Amygdala (tissue), 56 donors: ENCODE measurements at regions not wholly inside any gene's neighbourhood (a gene's known extent, or its start where the extent isn't known, plus 50 kb on each side); places are given as distances from the start of the nearest gene placed in this dataset.
"Not testable (repeated sequence)": the region's sequence is repeated elsewhere in the genome, so short reads cannot be mapped to it uniquely, and the experiment has no call there.

Source experiments
- DNase-seq, 56 donors: peaks; one replicate each; lab custom pipeline; 2025; lab: John Stamatoyannopoulos, UW

- DNase-seq = no peak
These were observed 384.5 kb upstream of the PIK3R1 start for GRCh38 chr5:67831048-67831447.

DNA sequence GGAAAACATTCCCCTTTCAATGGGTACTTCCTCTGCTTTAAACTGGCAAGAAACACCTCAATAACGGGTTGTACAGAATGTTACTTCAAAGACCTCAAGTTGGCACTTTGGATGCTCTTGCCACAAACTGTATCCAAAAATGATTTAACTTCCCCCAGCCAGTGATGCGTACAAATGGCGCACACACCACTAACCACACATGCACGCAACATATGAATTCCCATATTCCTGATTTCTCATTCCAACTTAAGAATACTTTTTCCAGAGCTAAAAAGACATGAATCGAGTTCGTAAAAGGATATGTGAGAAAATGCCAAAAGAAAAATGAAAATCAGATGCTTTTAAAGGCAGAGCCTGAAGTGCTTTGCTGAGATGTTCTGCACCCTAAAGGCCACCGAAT, 388.0 kb upstream of the PIK3R1 start:
- no peak for DNase-seq

GRCh38 chr5:67824852-67825251, 390.7 kb upstream of the PIK3R1 start:
- no peak for DNase-seq

- DNase-seq = no peak
These were observed 397.9 kb upstream of the PIK3R1 start for GRCh38 chr5:67817652-67818051.

- no peak for DNase-seq
These were observed 399.1 kb upstream of the PIK3R1 start for GRCh38 chr5:67816456-67816855.

DNA sequence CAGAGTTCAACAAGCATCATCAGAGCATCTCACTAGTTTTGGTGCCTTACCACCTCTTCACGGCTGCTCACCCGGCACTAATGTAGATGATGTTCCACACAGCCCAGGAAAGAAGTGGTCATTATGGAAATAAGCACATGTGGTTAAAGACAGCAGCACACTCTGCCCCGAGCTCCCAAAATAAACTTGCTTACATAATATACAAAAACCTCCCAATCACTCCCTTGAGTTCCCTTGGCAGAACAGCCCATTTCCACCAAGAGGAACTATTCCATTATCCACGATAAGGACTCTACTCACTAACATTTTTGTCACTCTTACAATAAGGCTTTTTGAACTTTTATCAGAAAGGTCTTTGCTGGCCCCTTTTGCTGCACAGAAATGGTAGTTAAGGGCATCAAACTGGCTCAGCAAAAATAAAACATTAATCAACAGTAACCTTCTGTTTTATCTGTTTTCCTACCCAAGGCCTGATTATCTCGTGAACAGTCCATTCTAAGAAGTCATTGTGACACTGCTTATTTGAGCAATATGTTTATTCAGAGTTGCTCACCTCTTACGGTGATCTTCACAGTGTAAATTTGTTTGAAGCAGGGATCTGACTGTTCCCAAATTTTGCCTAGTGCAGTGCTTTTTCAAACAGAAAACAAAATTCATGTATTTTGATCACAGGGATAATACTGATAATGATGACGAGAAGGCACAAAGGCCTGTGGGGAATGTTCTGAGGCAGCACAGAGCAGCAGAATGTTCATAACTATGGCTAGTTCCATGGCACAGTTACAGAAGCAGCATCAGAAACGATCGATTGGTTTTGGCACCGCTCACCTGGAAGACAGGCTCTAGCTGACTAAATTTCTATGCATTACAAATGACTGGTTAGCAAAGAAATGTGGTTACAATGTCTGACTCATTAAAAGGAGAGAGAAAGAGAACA, 399.8 kb upstream of the PIK3R1 start:
- DNase-seq = no peak

GRCh38 chr5:67814569-67815311, 400.8 kb upstream of the PIK3R1 start:
- DNase-seq = no peak

DNA sequence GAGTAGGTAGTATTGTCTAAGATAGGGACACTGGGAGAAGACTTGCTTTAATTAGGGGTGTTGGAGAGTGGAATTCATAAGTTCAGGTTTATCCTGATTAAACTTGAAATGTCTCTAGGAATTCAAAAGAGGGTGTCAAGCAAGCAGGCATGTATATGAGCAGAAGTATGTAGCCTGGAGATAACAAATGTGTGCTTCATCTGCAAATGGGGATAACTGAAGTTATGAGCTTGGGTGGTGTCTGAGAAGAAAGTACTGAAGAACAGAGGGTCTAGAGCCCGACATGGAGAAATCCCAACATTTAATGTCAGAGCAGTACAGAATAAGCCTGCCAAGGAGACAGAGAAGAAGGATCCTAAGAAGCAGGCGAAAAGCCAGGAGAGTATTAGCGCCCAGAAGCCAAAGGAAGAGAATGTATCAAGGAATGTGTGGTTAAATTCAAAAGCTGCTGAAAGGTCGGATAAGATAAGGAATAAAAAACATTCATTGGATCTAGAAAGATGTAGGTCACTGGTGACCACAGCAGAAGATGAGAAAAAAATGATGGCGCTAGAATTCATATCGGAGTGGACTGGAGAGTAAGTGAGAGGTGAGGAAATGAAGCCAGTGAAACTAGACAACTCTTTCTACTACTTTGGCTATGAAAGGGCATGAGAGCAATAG, 401.5 kb upstream of the PIK3R1 start:
- no peak for DNase-seq

GRCh38 chr5:67809589-67809988, 406.0 kb upstream of the PIK3R1 start:
- peak in 2 of 56 donors; percentile 1 to 7 for DNase-seq

DNA sequence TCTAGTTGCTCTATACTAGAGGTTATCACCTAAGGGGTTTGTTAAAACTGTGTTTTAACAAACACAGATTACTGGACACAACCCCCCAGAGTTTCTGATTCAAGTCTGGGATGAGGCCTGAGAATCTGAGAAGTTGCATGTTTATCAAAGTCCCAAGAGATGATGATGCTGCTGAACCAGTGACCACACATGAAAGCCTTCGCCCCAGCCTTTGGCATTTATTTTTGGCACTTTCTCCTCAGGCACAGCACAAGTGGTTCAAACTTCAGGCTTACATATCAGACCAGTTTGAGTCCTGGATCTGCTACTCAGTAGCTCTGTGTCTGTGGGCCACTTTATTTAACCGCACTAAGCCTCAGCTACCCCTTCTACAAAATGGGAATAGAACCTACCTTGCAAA, 407.2 kb upstream of the PIK3R1 start:
- DNase-seq = no peak

GRCh38 chr5:67807439-67807888, 408.1 kb upstream of the PIK3R1 start:
- DNase-seq = peak in 1 of 56 donors; percentile 6

- DNase-seq = no peak
These were observed 408.7 kb upstream of the PIK3R1 start for GRCh38 chr5:67806654-67807438.

DNA sequence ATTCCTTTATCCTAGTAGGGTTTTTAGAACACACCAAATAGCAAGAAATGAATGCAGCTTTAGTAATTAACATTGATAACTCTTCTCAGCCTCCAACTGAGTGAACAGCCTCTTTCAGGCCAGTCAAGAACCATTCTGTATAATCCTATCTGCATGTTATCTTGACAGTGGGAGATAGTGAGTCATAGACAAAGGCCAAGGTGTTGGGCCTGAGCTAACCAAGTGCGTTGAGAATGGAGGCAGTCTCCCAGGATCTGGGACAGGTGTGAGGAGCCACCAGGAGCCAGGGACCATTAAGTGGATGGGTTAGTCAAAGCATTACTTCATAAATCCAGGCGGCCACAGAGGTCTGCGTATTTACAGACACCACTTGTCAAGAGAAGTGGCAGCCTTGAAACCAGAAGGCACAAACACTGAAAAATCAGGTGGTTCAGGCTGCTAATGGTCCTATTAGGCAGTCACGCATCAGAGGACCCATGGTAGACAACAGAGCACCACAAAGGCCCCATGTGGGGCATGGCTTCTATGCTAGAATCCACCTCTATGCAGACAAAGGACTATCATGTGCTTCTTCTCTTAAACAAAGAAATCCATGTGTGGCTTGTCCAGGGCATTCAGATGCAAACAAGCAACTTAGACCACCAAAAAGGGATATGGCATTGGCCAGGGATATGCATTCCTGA, 409.7 kb upstream of the PIK3R1 start:
- DNase-seq = no peak

- DNase-seq = no peak
These were observed 412.8 kb upstream of the PIK3R1 start for GRCh38 chr5:67802766-67803165.

DNA sequence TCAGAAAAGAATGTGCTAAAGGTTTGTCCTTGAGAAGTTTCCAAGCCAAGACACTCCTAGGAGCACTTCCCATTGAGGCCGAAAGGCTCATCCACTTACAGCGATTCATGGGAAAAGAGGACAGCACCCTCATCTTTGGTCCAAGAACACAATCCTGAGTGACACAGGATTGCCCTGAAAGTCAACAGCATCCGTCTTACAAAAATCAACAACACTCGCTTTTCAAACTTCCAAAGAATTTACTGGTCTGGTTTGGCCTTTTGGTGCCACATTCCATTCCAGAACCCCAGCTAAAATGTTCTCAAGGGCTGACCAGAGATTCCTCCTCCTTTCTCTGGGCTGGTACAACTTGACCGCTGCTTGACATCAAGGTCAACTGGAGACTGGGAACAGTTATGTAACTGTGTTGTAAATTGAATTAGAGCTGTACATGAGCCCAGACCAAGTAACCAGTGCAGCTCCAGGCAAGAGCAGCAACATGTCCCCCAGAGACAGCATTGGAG, 415.8 kb upstream of the PIK3R1 start:
- DNase-seq = no peak

DNA sequence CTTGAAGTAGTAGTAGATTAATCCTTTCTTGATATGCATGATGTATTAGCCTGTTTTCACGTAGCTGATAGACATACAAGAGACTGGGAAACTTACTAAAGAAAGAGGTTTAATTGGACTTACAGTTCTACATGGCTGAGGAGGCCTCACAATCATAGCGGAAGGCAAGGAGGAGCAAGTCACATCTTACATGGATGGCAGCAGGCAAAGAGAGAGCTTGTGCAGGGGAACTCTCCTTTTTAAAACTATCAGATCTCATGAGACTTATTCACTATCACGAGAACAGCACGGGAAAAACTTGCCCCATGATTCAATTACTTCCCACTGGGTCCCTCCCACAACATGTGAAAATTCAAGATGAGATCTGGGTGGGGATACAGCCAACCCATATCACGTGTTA, 417.1 kb upstream of the PIK3R1 start:
- not testable (repeated sequence) for DNase-seq

DNA sequence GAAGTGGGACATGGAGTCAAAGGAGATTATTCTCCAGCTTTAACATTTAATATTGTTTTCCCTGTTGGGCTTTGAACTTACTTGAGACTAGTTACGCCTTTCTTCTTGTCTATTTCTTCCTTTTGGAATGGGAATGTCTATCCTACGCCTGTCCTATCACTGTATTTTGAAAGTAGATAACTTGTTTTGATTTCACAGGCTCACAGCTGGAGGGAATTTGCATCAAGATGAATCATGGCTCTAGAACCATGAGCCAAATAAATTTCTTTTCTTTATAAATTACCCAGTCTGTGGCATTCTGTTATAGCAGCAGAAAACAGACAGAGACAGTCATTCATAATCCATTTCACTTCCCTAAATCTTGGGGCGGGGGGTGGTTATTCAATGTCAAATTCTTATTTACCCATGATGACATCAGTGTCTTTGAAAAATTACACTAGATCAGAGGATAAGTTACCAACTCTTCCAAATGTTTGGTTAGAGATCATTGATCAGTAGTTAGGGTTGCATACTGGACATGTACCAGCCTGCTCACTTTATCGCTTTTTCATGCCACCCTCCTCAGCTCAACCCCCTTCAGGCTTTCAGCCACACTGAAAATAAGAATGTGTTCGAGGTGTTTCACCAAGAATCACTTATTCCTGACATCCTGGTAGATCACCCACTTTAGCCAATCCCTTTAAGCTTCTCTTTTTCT, 419.6 kb upstream of the PIK3R1 start:
- no peak for DNase-seq

GRCh38 chr5:67793966-67794365, 421.6 kb upstream of the PIK3R1 start:
- no peak for DNase-seq

- no peak for DNase-seq
These were observed 422.1 kb upstream of the PIK3R1 start for GRCh38 chr5:67793418-67793817.
